Ishikawa (cell line): ENCODE measurements at regions not wholly inside any gene's neighbourhood (a gene's known extent, or its start where the extent isn't known, plus 50 kb on each side); places are given as distances from the start of the nearest gene placed in this dataset.

Experiments used
- EGR1 ChIP-seq: IDR thresholded peaks from 2 replicates; pipeline ENCODE4 v1.6.1; 2012
- EP300 ChIP-seq: IDR thresholded peaks from 2 replicates; pipeline ENCODE4 v1.6.1; 2012; ENCODE audit warnings: borderline replicate concordance
- RAD21 ChIP-seq: IDR thresholded peaks from 2 replicates; pipeline ENCODE4 v1.6.1; 2012; ENCODE audit warnings: low read depth
- YY1 ChIP-seq: IDR thresholded peaks from 2 replicates; pipeline ENCODE4 v1.6.1; 2012; ENCODE audit warnings: low read depth
- TF ChIP-seq, protein P1 (sequence below): IDR thresholded peaks from 2 replicates; pipeline ENCODE4 v1.6.1; 2012; ENCODE audit warnings: low read depth, mild to moderate bottlenecking

DNA sequence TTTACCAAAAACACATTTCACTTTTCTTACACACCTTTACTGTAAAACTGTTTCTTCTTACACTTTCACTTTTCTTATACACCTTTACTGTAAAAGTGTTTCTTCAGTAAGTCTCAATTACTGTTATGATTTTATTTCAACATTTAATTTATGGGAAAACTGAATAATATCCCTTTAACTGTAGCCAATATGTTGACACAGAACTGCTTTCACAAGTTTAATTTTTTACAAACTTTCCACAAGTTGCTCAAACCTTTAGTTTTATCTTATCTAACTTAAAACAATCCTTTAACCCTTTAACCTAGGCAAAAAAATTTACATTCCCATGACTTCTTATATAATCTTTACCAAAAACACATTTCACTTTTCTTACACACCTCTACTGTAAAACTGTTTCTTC is 63.3 kb upstream of the OR5AN1 start:
- TF ChIP-seq, protein P1, sequence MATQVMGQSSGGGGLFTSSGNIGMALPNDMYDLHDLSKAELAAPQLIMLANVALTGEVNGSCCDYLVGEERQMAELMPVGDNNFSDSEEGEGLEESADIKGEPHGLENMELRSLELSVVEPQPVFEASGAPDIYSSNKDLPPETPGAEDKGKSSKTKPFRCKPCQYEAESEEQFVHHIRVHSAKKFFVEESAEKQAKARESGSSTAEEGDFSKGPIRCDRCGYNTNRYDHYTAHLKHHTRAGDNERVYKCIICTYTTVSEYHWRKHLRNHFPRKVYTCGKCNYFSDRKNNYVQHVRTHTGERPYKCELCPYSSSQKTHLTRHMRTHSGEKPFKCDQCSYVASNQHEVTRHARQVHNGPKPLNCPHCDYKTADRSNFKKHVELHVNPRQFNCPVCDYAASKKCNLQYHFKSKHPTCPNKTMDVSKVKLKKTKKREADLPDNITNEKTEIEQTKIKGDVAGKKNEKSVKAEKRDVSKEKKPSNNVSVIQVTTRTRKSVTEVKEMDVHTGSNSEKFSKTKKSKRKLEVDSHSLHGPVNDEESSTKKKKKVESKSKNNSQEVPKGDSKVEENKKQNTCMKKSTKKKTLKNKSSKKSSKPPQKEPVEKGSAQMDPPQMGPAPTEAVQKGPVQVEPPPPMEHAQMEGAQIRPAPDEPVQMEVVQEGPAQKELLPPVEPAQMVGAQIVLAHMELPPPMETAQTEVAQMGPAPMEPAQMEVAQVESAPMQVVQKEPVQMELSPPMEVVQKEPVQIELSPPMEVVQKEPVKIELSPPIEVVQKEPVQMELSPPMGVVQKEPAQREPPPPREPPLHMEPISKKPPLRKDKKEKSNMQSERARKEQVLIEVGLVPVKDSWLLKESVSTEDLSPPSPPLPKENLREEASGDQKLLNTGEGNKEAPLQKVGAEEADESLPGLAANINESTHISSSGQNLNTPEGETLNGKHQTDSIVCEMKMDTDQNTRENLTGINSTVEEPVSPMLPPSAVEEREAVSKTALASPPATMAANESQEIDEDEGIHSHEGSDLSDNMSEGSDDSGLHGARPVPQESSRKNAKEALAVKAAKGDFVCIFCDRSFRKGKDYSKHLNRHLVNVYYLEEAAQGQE, result no peak
- TF ChIP-seq EP300 (no peak), RAD21 (no peak), YY1 (no peak), EGR1 (no peak)
